Superior temporal gyrus (tissue), 1 donor: ENCODE measurements at regions not wholly inside any gene's neighbourhood (a gene's known extent, or its start where the extent isn't known, plus 50 kb on each side); places are given as distances from the start of the nearest gene placed in this dataset.

Experiments
- DNase-seq: peaks from one replicate; pipeline ENCODE4 v3.0.0-alpha.2; 2016; ENCODE audit errors: extremely low spot score

GRCh38 chr10:120960725-120961124 is 109.6 kb downstream of the WDR11 start:
- no peak for DNase-seq

- no peak for DNase-seq
Observed at GRCh38 chr10:120961795-120962755, 110.9 kb downstream of the WDR11 start.

- DNase-seq = no peak
Observed at GRCh38 chr10:120962756-120963593, 111.8 kb downstream of the WDR11 start.

GRCh38 chr10:120963594-120964220 is 112.5 kb downstream of the WDR11 start:
- DNase-seq = no peak

GRCh38 chr10:120966657-120967045 is 115.5 kb downstream of the WDR11 start:
- DNase-seq = no peak

GRCh38 chr10:120969219-120969645 is 118.1 kb downstream of the WDR11 start:
- no peak for DNase-seq

- DNase-seq = no peak
Observed at GRCh38 chr10:120970595-120971529, 119.7 kb downstream of the WDR11 start.

- DNase-seq = no peak
Observed at GRCh38 chr10:120971671-120972070, 120.5 kb downstream of the WDR11 start.

- DNase-seq = no peak
Observed at GRCh38 chr10:120972259-120972658, 121.1 kb downstream of the WDR11 start.

GRCh38 chr10:120975072-120975867 is 124.1 kb downstream of the WDR11 start:
- DNase-seq = no peak

GRCh38 chr10:120975868-120976225 is 124.7 kb downstream of the WDR11 start:
- DNase-seq = no peak

GRCh38 chr10:120977897-120978296 is 126.7 kb downstream of the WDR11 start:
- no peak for DNase-seq

- no peak for DNase-seq
Observed at GRCh38 chr10:120978589-120979252, 127.6 kb downstream of the WDR11 start.

- DNase-seq = peak; percentile 25
Observed at GRCh38 chr10:120979435-120980278, 128.5 kb downstream of the WDR11 start.

- no peak for DNase-seq
Observed at GRCh38 chr10:120980279-120981255, 129.4 kb downstream of the WDR11 start.

- no peak for DNase-seq
Observed at GRCh38 chr10:120981601-120982391, 130.6 kb downstream of the WDR11 start.

- DNase-seq = no peak
Observed at GRCh38 chr10:120982507-120982906, 131.3 kb downstream of the WDR11 start.
